ENCODE measurements at regions not wholly inside any gene's neighbourhood (a gene's known extent, or its start where the extent isn't known, plus 50 kb on each side); places are given as distances from the start of the nearest gene placed in this dataset.
A peak's percentile ranks its signal among the peaks of the same experiment; 100 is the strongest.

- no peak for TF ChIP-seq CTCF (IDR thresholded peaks at IDR 0.05)
- DNase-seq = no peak
- no peak overlapping the region for H3K27ac ChIP-seq
- H3K4me3 ChIP-seq = no peak overlapping the region
- no peaks in the 10 kb centered on the region for H3K27me3 ChIP-seq
- H3K4me1 ChIP-seq = peaks cover 0 to 3% of the 10 kb centered on the region in 2 donors
- H3K36me3 ChIP-seq = no peaks in the 10 kb centered on the region
- intact Hi-C loops (cut with DNase I) = no loop called here
- no peaks in the 10 kb centered on the region for H3K9me3 ChIP-seq
- ATAC-seq = no peak
Measured at GRCh38 chr2:220273082-220273481, 645.7 kb downstream of the SLC4A3 start.

- H3K36me3 ChIP-seq = no peaks in the 10 kb centered on the region
- H3K9me3 ChIP-seq = no peaks in the 10 kb centered on the region
- H3K27ac ChIP-seq = no peak overlapping the region
- H3K4me1 ChIP-seq = peaks cover 0 to 3% of the 10 kb centered on the region in 2 donors
- TF ChIP-seq CTCF (IDR thresholded peaks at IDR 0.05) = no peak
- H3K27me3 ChIP-seq = no peaks in the 10 kb centered on the region
- intact Hi-C loops (cut with DNase I) = no loop called here
- no peak overlapping the region for H3K4me3 ChIP-seq
- ATAC-seq = no peak
- DNase-seq = no peak
Measured at GRCh38 chr2:220275454-220275853, 648.0 kb downstream of the SLC4A3 start.

GRCh38 chr2:220276741-220277444, 649.5 kb downstream of the SLC4A3 start:
- Histone ChIP-seq H3K27ac (peak overlapping the region in 1 of 2 donors; percentile 27), H3K36me3 (no peaks in the 10 kb centered on the region), H3K9me3 (no peaks in the 10 kb centered on the region), H3K4me1 (peaks cover 0 to 3% of the 10 kb centered on the region in 2 donors), H3K4me3 (no peak overlapping the region), H3K27me3 (no peaks in the 10 kb centered on the region)
- no peak for TF ChIP-seq CTCF (IDR thresholded peaks at IDR 0.05)
- ATAC-seq = peak; percentile 20
- DNase-seq = no peak
- intact Hi-C loops (cut with DNase I) = no loop called here

GRCh38 chr2:220277445-220277975, 650.1 kb downstream of the SLC4A3 start:
- H3K36me3 ChIP-seq = no peaks in the 10 kb centered on the region
- peaks cover 0 to 3% of the 10 kb centered on the region in 2 donors for H3K4me1 ChIP-seq
- no peaks in the 10 kb centered on the region for H3K9me3 ChIP-seq
- DNase-seq (peak in 2 of 4 donors; percentile 39 to 60), ATAC-seq (peak; percentile 90)
- no peak for TF ChIP-seq CTCF (IDR thresholded peaks at IDR 0.05)
- intact Hi-C loops (cut with DNase I) = no loop called here
- peak overlapping the region; percentile 7 to 60 for H3K27ac ChIP-seq
- H3K4me3 ChIP-seq = no peak overlapping the region
- H3K27me3 ChIP-seq = no peaks in the 10 kb centered on the region

- Histone ChIP-seq H3K9me3 (no peaks in the 10 kb centered on the region), H3K4me1 (peaks cover 0 to 3% of the 10 kb centered on the region in 2 donors), H3K36me3 (no peaks in the 10 kb centered on the region), H3K27me3 (no peaks in the 10 kb centered on the region), H3K27ac (peak overlapping the region; percentile 7 to 60), H3K4me3 (no peak overlapping the region)
- ATAC-seq = peak; percentile 42
- intact Hi-C loops (cut with DNase I) = no loop called here
- DNase-seq = no peak
- no peak for TF ChIP-seq CTCF (IDR thresholded peaks at IDR 0.05)
Measured at GRCh38 chr2:220278022-220278421, 650.6 kb downstream of the SLC4A3 start.
